HFF-Myc (cell line): ENCODE measurements at regions not wholly inside any gene's neighbourhood (a gene's known extent, or its start where the extent isn't known, plus 50 kb on each side); places are given as distances from the start of the nearest gene placed in this dataset.

Experiments
- DNase-seq: peaks from one replicate; pipeline ENCODE4 v3.0.0-alpha.2; 2011; ENCODE audit warnings: low read depth; ENCODE audit errors: extremely low read depth
- H3K4me3 ChIP-seq: replicated peaks from 2 replicates; pipeline ENCODE4 v1.5.1; 2011; ENCODE audit warnings: low read depth, mild to moderate bottlenecking, control low read depth, low read length
- TF ChIP-seq, protein P1 (sequence below): IDR thresholded peaks from 2 replicates; pipeline ENCODE4 v1.5.1; 2012; ENCODE audit warnings: mild to moderate bottlenecking, low read depth, low read length, control low read depth; ENCODE audit errors: missing control alignments

DNA sequence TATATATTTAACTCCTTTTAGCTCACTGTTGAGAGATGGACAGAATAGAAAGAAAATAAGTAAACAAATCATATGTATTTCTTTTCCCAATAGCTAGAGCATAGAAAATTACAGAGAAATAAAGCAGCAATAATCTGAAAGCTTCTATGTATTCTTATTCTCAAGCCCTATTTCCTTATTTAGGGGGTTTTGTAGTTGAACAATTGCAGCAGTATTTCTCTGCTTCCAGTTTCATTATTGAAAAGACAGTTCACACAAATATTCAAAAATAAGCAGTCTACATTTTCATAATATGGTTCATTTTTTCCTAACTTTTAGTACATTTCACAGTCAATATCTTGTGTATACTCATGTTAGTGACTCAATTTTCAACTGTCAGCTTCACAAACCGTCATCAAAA lies 638.2 kb downstream of the MRPL39 start:
- DNase-seq, result no peak
- no peak overlapping the region for H3K4me3 ChIP-seq
- TF ChIP-seq, protein P1, sequence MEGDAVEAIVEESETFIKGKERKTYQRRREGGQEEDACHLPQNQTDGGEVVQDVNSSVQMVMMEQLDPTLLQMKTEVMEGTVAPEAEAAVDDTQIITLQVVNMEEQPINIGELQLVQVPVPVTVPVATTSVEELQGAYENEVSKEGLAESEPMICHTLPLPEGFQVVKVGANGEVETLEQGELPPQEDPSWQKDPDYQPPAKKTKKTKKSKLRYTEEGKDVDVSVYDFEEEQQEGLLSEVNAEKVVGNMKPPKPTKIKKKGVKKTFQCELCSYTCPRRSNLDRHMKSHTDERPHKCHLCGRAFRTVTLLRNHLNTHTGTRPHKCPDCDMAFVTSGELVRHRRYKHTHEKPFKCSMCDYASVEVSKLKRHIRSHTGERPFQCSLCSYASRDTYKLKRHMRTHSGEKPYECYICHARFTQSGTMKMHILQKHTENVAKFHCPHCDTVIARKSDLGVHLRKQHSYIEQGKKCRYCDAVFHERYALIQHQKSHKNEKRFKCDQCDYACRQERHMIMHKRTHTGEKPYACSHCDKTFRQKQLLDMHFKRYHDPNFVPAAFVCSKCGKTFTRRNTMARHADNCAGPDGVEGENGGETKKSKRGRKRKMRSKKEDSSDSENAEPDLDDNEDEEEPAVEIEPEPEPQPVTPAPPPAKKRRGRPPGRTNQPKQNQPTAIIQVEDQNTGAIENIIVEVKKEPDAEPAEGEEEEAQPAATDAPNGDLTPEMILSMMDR, result no peak

DNA sequence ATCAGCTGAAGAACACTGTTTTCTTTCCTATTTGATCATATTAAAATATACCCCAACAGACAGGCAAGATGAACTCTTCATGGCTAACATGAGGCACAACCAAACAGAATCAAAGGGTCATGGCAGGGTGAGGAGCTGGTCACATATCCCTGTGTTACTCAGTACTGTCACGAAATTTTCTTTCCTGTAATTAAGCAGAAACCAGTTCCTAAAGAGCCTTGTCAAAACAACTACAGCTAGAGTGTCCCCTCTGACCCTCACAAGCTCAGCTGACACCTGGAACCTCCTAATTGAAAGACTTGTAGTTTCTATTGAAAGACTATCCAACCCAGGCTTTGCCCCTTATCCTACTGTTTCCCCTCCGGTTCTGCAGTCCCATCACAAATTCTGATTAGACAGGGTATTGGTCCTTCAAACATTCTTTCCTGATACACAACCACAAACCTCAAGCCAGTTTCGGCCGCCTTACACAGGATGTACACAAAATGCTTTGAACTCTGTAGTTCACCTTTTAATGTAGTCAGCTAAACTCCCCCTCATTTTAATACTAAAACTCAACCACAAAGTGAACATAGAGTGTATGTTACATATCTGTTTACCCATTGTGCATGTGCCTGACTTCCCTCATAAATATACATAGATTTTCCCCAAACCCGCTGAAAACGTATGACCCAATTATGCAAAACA lies 651.9 kb downstream of the MRPL39 start:
- H3K4me3 ChIP-seq, result no peak overlapping the region
- TF ChIP-seq, protein P1, result no peak
- DNase-seq, result no peak

DNA sequence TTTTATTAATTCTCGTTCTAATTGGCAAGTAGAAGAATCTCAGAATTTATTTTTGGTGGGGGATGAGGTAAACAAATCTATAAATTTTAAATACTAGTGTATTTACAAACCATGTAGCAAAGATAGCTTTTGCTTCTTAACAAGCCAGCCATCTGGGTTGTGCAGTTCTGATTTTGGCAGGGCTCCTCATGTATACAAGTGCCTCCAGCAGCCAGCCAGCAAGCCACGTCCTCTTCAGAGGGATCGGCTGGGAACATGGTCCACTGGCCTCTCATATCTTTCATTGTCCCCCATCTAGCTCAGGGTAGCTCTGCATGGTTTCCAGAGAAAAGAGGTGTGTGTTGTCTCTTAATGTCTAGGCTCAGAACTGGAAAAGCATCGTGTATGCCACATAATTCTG lies 659.1 kb downstream of the MRPL39 start:
- no peak overlapping the region for H3K4me3 ChIP-seq
- DNase-seq, result no peak
- TF ChIP-seq, protein P1, result no peak

DNA sequence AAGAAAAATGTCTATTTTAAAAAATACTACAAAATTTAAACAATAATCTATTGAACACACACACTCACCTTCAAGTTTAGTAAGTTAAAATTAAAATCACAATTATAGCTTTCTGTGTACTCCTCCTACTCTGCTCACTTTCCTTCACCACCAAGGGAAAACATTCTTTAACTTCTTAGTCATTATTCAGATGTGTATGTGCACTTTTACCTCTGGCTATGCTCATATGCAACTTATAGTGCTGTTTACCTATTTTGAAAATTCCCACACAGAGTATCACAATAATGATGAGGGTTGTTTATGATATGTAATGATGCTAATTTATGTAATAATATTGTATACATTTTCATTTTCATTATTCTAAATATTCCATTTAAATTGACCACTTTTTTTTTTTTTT lies 661.4 kb downstream of the MRPL39 start:
- TF ChIP-seq, protein P1, result no peak
- no peak for DNase-seq
- no peak overlapping the region for H3K4me3 ChIP-seq

DNA sequence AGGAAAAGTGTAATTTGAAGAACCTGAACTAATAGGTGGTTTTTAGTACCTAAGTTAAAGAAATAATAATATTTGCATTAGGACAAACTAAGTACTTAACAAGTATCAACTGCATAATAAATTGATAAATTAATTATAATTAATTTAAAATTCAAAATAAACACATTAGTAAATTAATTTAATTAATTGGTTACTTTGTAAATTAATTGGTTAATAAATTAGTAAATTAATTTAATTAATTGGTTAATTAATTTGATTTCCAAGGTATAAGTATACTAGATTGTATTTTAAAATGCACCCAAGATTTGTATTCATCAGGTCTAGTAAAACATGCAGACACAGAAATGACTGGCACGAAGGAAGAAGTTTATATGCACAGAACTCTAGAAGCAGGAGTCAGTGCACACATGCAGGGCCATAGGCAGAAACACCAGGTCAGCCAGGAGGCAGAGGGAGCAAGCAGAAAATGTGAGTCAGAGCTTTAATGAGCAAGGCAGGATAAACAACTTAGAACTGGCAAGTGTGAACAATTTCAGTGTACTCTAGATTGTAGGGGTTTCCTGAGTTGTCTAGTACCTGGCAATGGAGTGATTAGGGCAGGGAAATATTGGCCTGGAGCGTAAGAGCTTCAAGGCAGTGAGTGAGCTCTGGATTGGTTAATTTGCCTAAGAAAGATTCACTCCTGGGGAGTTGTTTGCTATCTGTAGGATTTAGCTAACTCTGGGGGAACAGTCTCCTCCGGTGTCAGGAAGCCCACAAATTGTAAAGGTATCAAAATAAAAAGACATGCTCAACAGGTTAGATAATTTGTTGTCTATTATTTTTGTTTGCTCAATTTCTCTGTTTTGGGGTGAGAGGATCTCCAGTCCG lies 665.7 kb downstream of the MRPL39 start:
- TF ChIP-seq, protein P1, result no peak
- no peak overlapping the region for H3K4me3 ChIP-seq
- no peak for DNase-seq

DNA sequence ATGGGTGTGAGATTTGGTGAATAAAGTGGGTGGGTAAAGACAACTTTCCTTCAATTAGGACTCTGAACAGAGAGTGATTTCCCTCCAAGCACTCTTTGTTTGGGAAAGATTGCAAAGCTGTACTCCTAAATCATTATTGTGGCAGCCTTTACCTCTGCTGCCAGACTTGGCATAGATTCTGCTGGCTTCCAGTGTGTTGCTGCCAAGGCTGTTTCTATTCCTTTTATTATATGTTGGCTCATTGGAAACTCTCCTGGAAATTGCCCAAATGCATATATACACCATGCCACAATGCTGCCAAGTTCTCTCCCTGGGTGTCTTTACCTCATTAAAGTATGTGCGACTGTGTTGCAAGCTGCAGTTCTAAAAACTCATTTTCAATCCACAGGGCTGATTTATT lies 668.0 kb downstream of the MRPL39 start:
- H3K4me3 ChIP-seq, result no peak overlapping the region
- DNase-seq, result no peak
- TF ChIP-seq, protein P1, result no peak
